Occipital lobe (tissue), 1 donor: ENCODE measurements at regions not wholly inside any gene's neighbourhood (a gene's known extent, or its start where the extent isn't known, plus 50 kb on each side); places are given as distances from the start of the nearest gene placed in this dataset.

Experiments
- DNase-seq: peaks from one replicate; lab custom pipeline; 2025; lab: John Stamatoyannopoulos, UW

GRCh38 chr13:76519685-76520084 lies 366.5 kb downstream of the KCTD12 start:
- no peak for DNase-seq

DNA sequence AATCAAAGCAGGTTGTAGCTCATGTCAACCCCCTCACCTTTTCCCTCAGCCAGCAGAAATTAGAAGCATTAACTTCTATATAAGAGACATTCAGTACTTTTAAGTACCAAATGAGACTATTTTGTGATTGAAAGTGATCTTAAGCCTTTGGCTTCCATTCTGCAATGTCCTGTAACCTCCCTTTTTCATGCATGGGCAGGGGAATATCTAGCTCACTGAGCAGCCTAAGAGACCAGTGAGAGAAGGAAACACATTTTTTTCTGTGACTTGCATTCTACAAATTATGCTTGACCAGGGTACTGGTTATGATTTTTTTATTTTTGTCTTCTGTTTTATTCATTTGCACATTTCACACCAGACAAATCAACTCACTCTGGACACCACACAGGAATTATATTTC lies 369.6 kb downstream of the KCTD12 start:
- no peak for DNase-seq

DNA sequence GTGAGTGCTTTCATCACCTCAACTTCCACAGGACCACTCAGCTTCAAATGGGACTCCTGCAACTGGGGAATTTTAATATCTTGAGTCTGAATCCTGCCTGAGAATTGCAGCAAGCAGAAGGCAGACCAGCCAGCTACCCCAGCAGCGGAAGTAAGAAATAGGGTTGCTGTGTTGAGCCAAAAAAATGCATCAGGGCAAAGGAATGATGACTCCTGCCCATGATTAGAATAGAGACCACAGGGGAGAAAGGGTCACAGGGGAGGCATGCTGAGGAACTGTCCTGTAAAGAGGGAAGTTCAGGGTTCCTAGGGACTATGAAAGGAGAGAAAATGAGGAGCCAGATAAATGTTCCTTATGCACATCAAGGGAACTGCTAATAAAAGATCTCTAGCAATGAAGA lies 370.2 kb downstream of the KCTD12 start:
- no peak for DNase-seq

DNA sequence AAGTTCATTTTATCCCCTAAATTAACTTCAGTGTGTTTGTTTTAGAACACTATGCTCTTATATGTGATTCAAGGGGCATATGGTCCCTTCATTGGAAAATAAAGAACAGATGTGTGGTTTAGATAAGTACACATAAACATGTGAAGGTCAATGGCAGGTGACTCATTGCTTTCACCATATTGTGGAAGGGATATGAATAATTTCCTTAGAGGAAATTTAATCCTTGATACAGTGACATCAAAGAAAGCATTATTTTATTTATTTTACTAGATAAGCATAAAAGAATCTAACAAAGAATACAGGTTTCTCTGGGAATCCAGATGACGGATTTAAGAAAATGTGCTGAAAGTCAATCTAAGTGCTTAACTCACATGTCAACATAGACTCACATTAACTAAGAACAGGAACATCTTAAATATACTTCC lies 373.5 kb downstream of the KCTD12 start:
- no peak for DNase-seq

DNA sequence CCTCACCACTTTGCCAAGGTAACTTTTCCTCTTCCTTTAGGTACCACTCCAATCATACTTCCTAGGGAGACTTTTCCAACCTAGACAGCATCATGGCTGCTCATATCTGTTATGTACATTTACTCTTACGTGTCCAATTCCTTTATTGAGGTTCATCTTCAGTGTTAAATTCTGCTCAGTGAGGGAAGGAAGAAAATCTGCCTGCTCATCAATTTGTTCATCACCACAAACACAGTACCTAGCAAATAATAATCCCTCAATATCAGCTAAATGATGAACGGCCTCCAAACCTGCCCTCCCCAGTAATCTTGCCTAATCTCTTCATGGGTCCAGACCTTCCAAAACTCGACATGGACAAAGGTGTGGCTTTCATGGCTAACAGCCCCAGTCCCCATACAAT lies 380.8 kb downstream of the KCTD12 start:
- no peak for DNase-seq

DNA sequence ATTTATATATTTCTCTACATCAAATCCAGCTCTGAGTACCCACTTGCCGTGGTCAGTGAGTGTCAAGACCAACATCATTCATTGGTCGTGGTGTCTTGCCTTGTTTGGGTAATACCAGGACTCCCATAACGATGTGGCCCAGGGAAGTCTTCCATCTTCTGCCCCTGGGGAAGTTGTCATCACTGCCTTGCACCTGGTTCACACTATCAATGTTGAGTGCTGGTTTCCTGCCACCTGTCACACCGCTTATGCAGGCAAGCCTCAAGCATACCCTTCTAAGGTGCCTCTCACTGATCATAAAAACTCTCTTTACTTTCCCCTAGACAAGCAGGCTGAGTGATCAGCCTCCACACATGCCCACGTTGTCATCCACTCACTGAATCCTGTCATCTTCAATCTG lies 382.4 kb downstream of the KCTD12 start:
- DNase-seq: no peak

GRCh38 chr13:76503291-76503690 lies 382.9 kb downstream of the KCTD12 start:
- DNase-seq: no peak

GRCh38 chr13:76500894-76501293 lies 385.3 kb downstream of the KCTD12 start:
- DNase-seq: no peak

GRCh38 chr13:76499891-76500290 lies 386.3 kb downstream of the KCTD12 start:
- no peak for DNase-seq

- DNase-seq: no peak
Observed at GRCh38 chr13:76489274-76489673, 396.9 kb downstream of the KCTD12 start.

DNA sequence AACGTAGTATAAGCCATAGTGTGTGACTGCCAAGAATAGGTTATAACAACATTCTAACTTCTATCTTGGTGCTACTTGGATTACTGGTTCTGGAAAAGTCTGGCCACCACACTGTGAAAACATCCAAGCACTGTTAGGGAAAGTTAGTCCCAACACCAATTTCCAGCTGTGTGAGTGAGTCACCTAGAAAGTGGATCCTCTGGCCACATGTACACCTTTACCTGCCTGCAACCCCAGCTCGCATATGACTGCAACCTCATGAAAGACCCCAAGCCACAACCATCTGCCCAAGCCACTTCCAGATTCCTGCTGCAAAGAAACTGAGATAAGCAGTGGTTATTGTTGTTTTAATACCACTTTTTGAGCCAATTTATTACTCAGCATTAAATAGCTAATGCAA lies 404.5 kb downstream of the KCTD12 start:
- no peak for DNase-seq

GRCh38 chr13:76474966-76475365 lies 411.2 kb downstream of the KCTD12 start:
- DNase-seq: no peak

- DNase-seq: no peak
Observed at GRCh38 chr13:76474356-76474755, 411.8 kb downstream of the KCTD12 start.

GRCh38 chr13:76473552-76474134 lies 412.6 kb downstream of the KCTD12 start:
- peak; percentile 36 for DNase-seq

- no peak for DNase-seq
Observed at GRCh38 chr13:76472916-76473315, 413.3 kb downstream of the KCTD12 start.

- DNase-seq: no peak
Observed at GRCh38 chr13:76471486-76471885, 414.7 kb downstream of the KCTD12 start.

GRCh38 chr13:76470991-76471390 lies 415.2 kb downstream of the KCTD12 start:
- DNase-seq: no peak

GRCh38 chr13:76466043-76466442 lies 420.2 kb downstream of the KCTD12 start:
- DNase-seq: no peak

DNA sequence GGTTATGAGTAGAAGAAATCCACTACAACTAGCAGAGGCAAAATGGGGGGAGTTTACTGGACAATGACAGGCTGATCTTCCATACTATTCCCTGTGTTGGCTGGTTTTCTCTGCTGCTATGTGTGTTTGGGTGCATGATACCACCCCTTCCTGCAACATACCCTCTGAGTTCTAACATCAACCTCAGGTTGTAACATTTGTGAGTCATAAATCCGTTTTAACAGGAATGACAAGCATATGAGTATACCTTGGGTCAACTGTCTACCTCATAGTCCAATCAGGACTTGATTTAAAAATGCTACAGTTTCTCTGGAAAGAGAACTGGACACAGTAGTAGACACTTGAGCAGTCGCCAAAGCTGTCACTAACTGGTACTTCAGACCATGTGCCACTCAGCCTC lies 422.9 kb downstream of the KCTD12 start:
- no peak for DNase-seq

- DNase-seq: no peak
Observed at GRCh38 chr13:76461999-76462398, 424.2 kb downstream of the KCTD12 start.

DNA sequence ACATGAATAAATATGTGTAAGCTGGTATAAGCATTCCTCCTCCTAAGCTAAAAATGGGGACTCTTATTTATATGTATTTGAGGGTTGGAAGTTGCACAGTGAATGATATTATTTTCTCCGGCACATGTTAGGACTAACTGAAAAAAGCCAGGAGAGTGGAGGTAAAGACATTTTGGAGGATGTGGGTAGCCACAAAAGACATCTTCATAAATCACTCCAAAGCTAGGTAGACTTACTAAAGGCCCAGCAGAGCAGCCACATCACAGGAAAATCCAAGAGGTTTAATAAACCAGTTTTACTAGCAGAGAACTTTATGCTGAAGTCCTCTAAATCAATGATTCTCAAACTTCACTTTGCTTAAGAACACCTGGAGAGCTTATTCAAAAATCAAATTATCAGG lies 424.7 kb downstream of the KCTD12 start:
- DNase-seq: no peak

GRCh38 chr13:76459863-76460262 lies 426.3 kb downstream of the KCTD12 start:
- no peak for DNase-seq

DNA sequence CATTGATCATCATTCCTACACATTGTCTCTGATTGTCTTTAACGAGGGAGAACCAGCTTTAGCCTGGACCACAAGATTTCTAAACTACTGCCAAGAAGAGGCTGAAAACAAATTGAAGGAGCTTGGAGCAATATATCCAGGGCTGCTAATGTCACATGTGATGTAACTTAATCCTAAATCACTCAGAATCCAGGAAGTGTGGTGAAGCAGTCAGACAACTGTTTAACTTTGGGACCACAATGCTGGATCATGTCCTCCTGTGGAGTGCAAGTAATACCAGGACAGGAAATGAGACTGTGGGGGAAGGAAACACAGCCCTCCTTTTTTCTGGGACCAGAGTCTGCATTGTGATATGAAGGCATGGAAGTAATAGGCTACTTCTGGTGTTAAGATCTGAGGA lies 430.2 kb downstream of the KCTD12 start:
- DNase-seq: no peak

DNA sequence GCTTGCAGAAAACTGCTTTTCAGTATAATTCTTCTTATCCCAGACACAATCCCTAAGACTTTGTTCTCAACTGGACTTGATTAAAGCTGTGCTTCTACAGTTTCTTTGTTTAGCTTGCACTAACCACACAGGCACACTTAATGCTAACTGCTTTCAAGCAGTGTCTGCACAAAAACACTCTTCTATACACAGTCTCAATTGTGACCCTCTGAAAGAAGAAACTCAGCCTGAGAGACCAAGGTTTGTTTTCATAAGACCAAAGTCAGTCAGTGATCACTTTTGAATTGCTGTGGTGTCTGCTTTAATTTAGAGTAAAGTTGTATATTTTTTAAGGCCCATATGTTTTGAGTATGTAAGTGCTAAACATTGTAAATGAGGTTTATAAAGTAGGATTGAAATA lies 431.2 kb downstream of the KCTD12 start:
- no peak for DNase-seq
